ENCODE measurements at regions not wholly inside any gene's neighbourhood (a gene's known extent, or its start where the extent isn't known, plus 50 kb on each side); places are given as distances from the start of the nearest gene placed in this dataset.

DNA sequence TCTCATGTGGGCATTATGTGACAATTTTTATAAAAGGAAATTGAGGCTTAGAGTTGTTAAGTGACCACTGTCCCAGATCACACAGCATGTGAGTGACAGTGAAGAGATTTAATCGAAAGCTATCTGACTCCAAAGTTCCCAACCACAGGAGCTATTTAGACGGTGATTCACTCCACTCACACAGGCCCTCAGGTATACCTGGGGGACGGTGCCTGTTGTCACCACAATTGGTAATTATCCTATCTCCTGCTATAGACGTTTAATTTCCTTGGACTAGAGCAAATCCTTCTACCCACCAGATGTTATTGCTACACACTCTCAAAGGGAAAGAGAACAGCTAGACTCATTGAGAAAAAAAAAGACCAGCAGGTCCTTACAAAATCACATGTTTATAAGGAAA lies 145.5 kb downstream of the KLF6 start:
- TF ChIP-seq CTCF (conservative IDR thresholded peaks at IDR 0.05; ENCODE audit: low read depth, low read length), result no peak
- TF ChIP-seq EZH2 (IDR thresholded peaks at IDR 0.05; ENCODE audit: low read length, unreplicated experiment), result no peak

All from PC-3 (cell line).